NCI-H187 (cell line): ENCODE measurements at regions not wholly inside any gene's neighbourhood (a gene's known extent, or its start where the extent isn't known, plus 50 kb on each side); places are given as distances from the start of the nearest gene placed in this dataset.
"Not testable (repeated sequence)": the region's sequence is repeated elsewhere in the genome, so short reads cannot be mapped to it uniquely, and the experiment has no call there.

Experiments
- DNase-seq, 2 experiments: peaks; one replicate each; lab custom pipeline; 2025; lab: John Stamatoyannopoulos, UW

GRCh38 chr3:118075873-118076272 lies 958.8 kb downstream of the IGSF11 start:
- no peak for DNase-seq

- DNase-seq = no peak
These were observed 957.3 kb downstream of the IGSF11 start for GRCh38 chr3:118077332-118077731.

GRCh38 chr3:118080889-118081288 lies 953.8 kb downstream of the IGSF11 start:
- DNase-seq = no peak

DNA sequence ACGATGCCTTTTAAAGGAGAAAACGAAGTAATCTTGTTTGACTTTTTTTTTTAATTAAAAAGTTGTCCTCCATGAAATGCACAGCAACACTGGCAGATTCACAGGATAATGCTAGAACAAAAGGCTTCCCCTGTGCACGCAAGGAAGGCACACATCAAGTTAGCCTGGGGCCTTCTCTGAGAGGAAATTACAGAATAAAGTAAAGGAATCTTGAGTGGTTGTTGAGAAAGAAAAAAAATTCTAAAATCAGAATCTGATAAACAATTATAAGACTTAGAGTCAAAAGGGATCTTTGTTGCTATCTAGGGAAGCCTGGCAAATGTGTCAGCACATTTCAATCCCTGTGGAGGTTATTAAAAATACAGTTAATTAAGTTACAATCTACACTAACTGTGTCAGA lies 946.0 kb downstream of the IGSF11 start:
- no peak for DNase-seq

DNA sequence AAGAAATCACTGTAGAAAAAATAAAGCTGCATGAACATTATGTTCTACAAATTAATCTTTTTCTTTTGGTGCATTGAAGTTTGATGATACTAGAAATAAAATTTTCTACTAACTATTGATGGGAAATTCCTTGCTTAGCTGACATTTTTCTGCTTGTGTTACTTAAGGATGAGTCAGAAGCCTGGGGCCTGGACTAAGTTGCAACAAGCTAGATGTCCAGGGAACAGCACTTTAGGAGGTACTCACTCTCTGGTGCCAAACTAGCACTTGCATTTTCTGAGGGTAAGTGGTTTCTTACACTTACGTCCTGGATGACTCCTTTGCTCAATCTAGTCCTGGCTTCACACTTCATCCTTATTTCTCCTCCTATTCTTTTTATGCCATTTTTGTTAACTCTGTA lies 945.1 kb downstream of the IGSF11 start:
- DNase-seq = no peak

DNA sequence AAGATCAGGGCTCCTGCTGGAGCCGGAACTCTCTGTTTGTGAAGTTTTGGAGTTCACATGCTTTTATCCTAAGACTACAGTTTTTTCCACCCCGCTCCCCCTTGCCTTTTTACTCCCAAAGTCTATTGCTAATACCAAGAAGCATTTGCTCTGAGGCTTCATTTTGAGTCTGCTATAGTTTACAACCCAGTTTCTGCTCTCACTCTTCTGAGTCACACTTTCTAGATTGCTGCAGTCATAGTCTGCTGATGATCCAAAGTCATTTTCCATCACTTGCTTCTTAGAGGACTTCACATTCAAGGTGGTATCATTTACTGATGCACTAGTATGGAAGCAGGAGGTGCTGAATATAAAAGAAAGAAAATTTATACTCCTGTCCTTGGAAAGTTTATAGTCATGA lies 937.4 kb downstream of the IGSF11 start:
- no peak for DNase-seq

DNA sequence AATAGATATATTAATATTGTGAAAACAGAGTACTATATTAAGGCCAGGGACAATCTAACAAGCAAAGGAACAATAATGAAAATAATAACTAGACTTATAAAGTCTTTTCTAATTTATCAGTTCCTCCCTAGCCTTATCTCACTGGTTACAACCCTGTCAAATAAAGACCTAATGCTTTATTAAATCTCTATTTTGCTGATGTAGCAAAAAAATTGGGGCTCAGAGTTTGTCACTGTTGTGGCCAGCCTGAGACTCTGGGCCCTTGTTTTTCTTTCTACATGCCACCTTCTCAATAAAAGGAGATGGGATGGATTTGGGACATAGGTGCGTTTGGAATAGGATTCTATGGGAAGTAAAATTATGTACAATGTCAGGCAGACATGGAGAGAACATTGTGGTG lies 937.0 kb downstream of the IGSF11 start:
- no peak for DNase-seq

DNA sequence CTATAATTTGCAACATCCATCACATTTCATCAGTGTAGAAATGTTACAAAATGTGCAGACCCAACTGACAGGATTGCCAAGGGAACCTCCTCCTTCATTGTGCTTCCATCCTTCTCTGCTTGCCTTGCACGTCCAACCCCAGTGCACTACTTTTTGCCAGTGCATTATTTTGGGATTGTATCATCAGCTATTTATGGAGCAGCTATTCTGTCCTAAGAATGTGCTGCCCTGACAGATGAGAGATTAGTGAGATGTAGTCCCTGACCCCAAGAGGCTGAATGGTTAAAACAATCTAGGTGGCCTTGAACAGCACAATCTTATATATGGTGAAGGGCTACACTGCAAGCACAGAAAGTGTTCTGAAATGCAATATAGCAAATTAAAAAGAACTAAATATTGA lies 935.8 kb downstream of the IGSF11 start:
- DNase-seq = no peak

- no peak for DNase-seq
These were observed 932.8 kb downstream of the IGSF11 start for GRCh38 chr3:118101891-118102290.

DNA sequence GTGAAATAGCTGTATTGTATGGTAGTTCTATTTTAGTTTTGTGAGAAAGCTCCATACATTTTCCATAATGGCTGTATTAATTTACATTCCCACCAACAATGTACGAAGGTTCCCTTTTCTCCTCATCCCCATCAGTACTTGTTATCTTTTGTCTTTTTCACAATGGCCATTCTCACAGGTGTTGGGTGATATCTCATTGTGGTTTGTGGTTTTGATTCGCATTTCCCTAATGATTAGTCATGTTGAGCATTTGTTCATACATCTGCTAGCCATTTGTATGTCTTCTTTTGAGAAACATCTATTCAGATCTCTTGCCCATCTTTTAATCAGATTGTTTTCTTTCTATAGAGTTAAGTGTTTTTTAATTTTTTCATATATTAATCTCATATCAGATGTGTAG lies 931.9 kb downstream of the IGSF11 start:
- no peak for DNase-seq

GRCh38 chr3:118108201-118108600 lies 926.4 kb downstream of the IGSF11 start:
- no peak for DNase-seq

GRCh38 chr3:118108769-118109168 lies 925.9 kb downstream of the IGSF11 start:
- DNase-seq = no peak

GRCh38 chr3:118110211-118110610 lies 924.4 kb downstream of the IGSF11 start:
- DNase-seq = no peak

GRCh38 chr3:118116991-118117390 lies 917.7 kb downstream of the IGSF11 start:
- no peak for DNase-seq

DNA sequence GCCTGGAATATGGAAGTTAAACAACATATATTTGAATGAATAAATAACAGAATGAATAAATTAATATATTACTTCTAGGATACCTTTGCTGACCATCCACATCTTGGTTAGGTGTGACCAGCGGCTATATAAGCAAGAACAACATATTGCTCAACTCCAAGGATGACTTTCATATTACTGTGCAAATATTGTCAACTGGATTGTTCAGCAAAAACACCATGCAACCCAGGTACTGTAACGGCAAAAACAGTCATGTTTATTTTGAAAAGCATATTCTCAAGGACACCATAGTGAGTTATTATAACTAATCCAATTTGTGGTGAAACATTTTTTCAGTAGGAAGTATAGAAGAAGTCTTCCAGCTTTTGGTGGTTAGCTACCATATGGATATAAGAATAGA lies 907.9 kb downstream of the IGSF11 start:
- DNase-seq = no peak

DNA sequence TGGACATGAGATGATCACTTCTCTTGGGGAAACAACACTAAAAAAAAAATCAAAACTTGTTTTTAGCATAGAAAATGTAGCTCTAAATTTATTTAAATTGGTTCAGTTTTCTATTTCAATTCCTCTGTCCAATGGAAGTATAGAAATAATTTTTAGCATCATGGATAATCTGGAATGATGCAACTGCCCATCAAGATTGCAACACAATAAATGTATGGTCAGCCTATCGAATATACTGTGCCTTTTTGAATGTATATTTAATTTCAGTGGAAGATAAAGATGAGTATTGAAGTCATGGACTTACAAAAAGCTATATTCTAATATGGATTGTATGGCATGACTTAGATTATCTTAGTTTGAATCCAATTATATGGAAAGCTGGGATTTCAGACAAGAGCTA lies 906.7 kb downstream of the IGSF11 start:
- DNase-seq = no peak

GRCh38 chr3:118128886-118129285 lies 905.8 kb downstream of the IGSF11 start:
- no peak for DNase-seq

GRCh38 chr3:118137778-118138177 lies 896.9 kb downstream of the IGSF11 start:
- no peak for DNase-seq

DNA sequence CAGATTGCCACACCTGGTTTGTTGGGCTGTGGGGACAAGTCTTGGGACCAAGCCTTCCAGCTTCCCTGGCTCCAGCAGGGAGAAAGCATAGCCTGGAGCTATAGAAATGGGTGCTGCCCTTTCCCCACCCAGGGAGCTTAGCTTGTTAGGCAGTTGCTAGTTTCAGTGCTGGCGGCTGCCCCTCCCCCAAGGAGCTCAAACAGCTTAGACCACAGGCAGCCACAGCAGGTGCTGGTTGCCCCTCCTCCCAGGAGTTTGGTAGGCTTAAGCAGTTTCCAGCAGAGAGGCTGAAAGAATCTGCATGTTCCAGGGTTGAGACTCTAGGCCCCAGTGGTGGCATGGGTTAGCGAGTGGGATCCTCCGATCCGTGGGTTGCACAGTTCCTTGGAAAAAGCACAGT lies 889.7 kb downstream of the IGSF11 start:
- no peak for DNase-seq

DNA sequence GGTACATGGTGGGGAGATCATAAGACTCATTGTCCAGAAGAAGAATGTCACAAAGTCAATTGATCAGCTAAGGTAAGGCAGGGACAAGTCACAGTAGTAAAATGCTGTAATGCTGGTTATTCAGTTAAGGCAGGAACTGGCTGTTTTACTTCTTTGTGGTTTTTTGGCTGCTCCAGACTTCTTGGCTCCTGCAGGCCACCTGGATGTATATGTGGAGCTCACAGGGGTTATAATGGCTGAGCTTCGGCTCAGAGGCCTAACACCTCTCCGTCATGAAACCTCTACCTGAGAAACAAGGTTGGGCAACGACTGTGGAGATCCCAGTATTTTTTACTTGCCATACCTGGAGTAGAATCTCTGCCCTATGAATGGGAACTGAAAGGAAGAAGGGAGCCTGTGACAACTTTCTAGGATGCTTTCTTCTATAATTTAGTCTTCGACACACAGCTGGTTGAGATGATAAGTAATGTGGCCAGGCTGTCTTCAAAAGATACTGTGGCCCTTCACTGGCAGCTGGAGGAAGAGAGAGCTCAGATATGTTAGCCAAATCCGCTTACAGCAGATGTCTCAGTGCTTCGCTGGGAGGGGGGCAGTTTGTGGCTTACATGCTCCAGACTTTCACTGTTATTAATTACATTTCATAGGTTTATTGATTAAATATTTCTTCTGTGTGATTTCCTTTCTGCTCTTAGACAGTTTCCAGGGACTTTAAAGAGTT lies 887.8 kb downstream of the IGSF11 start:
- no peak for DNase-seq

- no peak for DNase-seq
These were observed 883.5 kb downstream of the IGSF11 start for GRCh38 chr3:118151164-118151563.

DNA sequence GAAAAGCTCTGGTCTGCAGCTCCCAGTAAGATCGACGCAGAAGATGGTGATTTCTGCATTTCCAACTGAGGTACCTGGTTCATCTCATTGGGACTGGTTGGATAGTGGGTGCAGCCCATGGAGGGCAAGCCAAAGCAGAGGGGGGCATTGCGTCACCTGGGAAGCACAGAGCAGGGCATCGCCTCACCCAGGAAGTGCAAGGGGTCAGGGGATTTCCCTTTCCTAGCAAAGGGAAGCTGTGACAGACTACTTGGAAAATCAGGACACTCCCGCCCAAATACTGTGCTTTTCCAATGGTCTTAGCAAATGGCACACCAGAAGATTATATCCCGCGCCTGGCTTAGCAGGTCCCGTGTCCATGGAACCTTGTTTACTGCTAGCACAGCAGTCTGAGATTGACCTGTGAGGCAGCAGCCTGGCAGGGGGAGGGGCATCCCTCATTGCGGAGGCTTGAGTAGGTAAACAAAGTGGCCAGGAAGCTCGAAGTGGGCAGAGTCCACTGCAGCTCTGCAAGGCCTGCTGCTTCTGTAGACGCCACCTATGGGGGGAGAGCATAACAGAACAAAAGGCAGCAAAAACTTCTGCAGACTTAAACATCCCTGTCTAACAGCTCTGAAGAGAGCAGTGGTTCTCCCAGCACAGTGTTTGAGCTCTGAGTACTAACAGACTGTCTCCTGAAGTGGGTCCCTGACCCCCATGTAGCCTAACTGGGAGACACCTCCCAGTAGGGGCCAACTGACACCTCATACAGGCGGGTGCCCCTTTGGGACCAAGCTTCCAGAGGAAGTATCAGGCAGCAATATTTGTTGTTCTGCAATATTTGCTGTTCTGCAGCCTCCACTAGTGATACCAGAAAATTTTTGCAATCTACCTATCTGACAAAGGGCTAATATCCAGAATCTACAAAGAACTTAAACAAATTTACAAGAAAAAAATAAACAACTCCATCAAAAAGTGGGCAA lies 871.7 kb downstream of the IGSF11 start:
- not testable (repeated sequence) for DNase-seq

GRCh38 chr3:118165413-118165812 lies 869.2 kb downstream of the IGSF11 start:
- DNase-seq = no peak
